Pancreas (tissue), 10 donors: ENCODE measurements at regions not wholly inside any gene's neighbourhood (a gene's known extent, or its start where the extent isn't known, plus 50 kb on each side); places are given as distances from the start of the nearest gene placed in this dataset.
A peak's percentile ranks its signal among the peaks of the same experiment; 100 is the strongest.

Experiments
- ATAC-seq, 4 donors: fragments of 200-7000 bp; cut with Tn5 transposase; one replicate each; pipeline versions ENCODE4 v1.8.0 to v1.9.1; 2020; ENCODE audit warnings: mild to moderate bottlenecking in 4 of 4, moderate library complexity in 4 of 4
- DNase-seq, 6 donors: peaks; one replicate each; pipeline ENCODE4 v3.0.0-alpha.2; 2020
- FAIRE-seq: peaks from 2 replicates; lab custom pipeline; 2012; peaks lifted over from hg19 to GRCh38; lab: Jason Lieb, UNC
- H3K27ac ChIP-seq, 4 donors: fragments of 200-600 bp; sonication (generic); 1 replicate in 3 of 4; 2 replicates in 1 of 4; pipeline versions ENCODE4 v1.5.0 to v1.8.0; 2020
- H3K27me3 ChIP-seq, 4 donors: fragments of 200-600 bp; one replicate each; pipeline ENCODE4 v1.8.0; 2021
- H3K36me3 ChIP-seq, 3 donors: fragments of 200-600 bp; sonication (generic) in 1 of 3; one replicate each; pipeline versions ENCODE4 v1.5.0 to v1.8.0; 2020 to 2021
- H3K4me1 ChIP-seq, 3 donors: fragments of 200-600 bp; one replicate each; pipeline ENCODE4 v1.8.0; 2021
- H3K4me3 ChIP-seq, 4 donors: fragments of 200-600 bp; sonication (generic) in 2 of 4; one replicate each; pipeline versions ENCODE4 v1.5.0 to v1.8.0; 2020 to 2021
- H3K9me3 ChIP-seq, 4 donors: fragments of 200-600 bp; one replicate each; pipeline ENCODE4 v1.8.0; 2021
- CTCF ChIP-seq, 4 donors: fragments of 200-600 bp; sonication (generic) in 3 of 4; IDR thresholded peaks; one replicate each; pipeline versions ENCODE4 v1.5.0 to v1.8.0; 2021; ENCODE audit warnings: antibody characterized with exemption in 4 of 4
- WGBS, 2 donors: extraction: QIAGEN DNeasy Blood & Tissue Kit; methylation state at CpG; one replicate each; pipeline ENCODE4 v1.1.7; 2013; 5-methylcytosine and 5-hydroxymethylcytosine counted together
- intact Hi-C, 3 donors: fragments of 100-400 bp; cut with DNase I; formaldehyde crosslinking; loops; one replicate each; pipeline versions ENCODE4 v1.11.1 to v1.14.2; 2022
- donor health status: healthy with polysubstance abuse.
- donor health status: DM: no; HTN: no; CAD: no; lungs with moderate emphysema.
- donor health status: DM: no; HTN: no; CAD: no.
- donor health status: control.
- donor health status: control.
- donor health status: Bipolar disorder and iron deficiency.
- donor health status: DM: yes; HTN: yes; CAD: no.
- donor health status: DM: no; HTN: no; CAD: no.
- donor health status: DM: no; HTN: no; CAD: no.
- donor health status: DM: yes; HTN: yes; CAD: no.

GRCh38 chr2:103383541-103383940, 621.7 kb downstream of the TMEM182 start:
- no peak for TF ChIP-seq CTCF (IDR thresholded peaks at IDR 0.05)
- DNase-seq (no peak), ATAC-seq (no peak), FAIRE-seq (no peak)
- no peak overlapping the region for H3K4me3 ChIP-seq
- intact Hi-C loops, result no loop called here
- no peaks in the 10 kb centered on the region for H3K27me3 ChIP-seq
- no peaks in the 10 kb centered on the region for H3K4me1 ChIP-seq
- no peaks in the 10 kb centered on the region for H3K36me3 ChIP-seq
- H3K9me3 ChIP-seq, result no peaks in the 10 kb centered on the region
- no peak overlapping the region for H3K27ac ChIP-seq
- WGBS, 2 donors, result 51 to 60% methylated on average over 3 of the region's 3 CpGs

- DNase-seq (no peak), ATAC-seq (no peak), FAIRE-seq (no peak)
- Histone ChIP-seq H3K4me3 (no peak overlapping the region), H3K4me1 (no peaks in the 10 kb centered on the region), H3K9me3 (no peaks in the 10 kb centered on the region), H3K27me3 (no peaks in the 10 kb centered on the region), H3K27ac (no peak overlapping the region), H3K36me3 (no peaks in the 10 kb centered on the region)
- WGBS, 2 donors, result 72 to 81% methylated on average over 3 of the region's 3 CpGs
- intact Hi-C loops, result no loop called here
- TF ChIP-seq CTCF (IDR thresholded peaks at IDR 0.05), result no peak
These were observed 625.0 kb downstream of the TMEM182 start for GRCh38 chr2:103386872-103387271.

GRCh38 chr2:103387888-103388287, 626.1 kb downstream of the TMEM182 start:
- H3K36me3 ChIP-seq, result no peaks in the 10 kb centered on the region
- no peak for FAIRE-seq
- no peak for TF ChIP-seq CTCF (IDR thresholded peaks at IDR 0.05)
- no peaks in the 10 kb centered on the region for H3K9me3 ChIP-seq
- no peak overlapping the region for H3K27ac ChIP-seq
- intact Hi-C loops, result no loop called here
- no peaks in the 10 kb centered on the region for H3K27me3 ChIP-seq
- no peak for DNase-seq
- no peak for ATAC-seq
- H3K4me3 ChIP-seq, result no peak overlapping the region
- WGBS, 2 donors, result 31 to 35% methylated on average over 5 of the region's 5 CpGs
- H3K4me1 ChIP-seq, result no peaks in the 10 kb centered on the region

GRCh38 chr2:103396152-103396551, 634.3 kb downstream of the TMEM182 start:
- FAIRE-seq (no peak), DNase-seq (no peak), ATAC-seq (no peak)
- 20% methylated on average over 1 of the region's 1 CpG for WGBS, 2 donors
- TF ChIP-seq CTCF (IDR thresholded peaks at IDR 0.05), result no peak
- Histone ChIP-seq H3K27ac (no peak overlapping the region), H3K36me3 (no peaks in the 10 kb centered on the region), H3K4me1 (no peaks in the 10 kb centered on the region), H3K27me3 (no peaks in the 10 kb centered on the region), H3K4me3 (no peak overlapping the region), H3K9me3 (no peaks in the 10 kb centered on the region)
- intact Hi-C loops, result no loop called here

GRCh38 chr2:103401621-103402020, 639.8 kb downstream of the TMEM182 start:
- FAIRE-seq, result no peak
- H3K27me3 ChIP-seq, result no peaks in the 10 kb centered on the region
- no peak for DNase-seq
- no peak overlapping the region for H3K4me3 ChIP-seq
- peak in 1 of 4 donors; percentile 18 for ATAC-seq
- H3K36me3 ChIP-seq, result no peaks in the 10 kb centered on the region
- H3K9me3 ChIP-seq, result no peaks in the 10 kb centered on the region
- TF ChIP-seq CTCF (IDR thresholded peaks at IDR 0.05), result no peak
- 9 to 15% methylated on average over 4 of the region's 4 CpGs for WGBS, 2 donors
- no peaks in the 10 kb centered on the region for H3K4me1 ChIP-seq
- no peak overlapping the region for H3K27ac ChIP-seq
- intact Hi-C loops, result no loop called here
